ENCODE measurements at regions not wholly inside any gene's neighbourhood (a gene's known extent, or its start where the extent isn't known, plus 50 kb on each side); places are given as distances from the start of the nearest gene placed in this dataset.

GRCh38 chr10:131694168-131694780 lies 206.5 kb upstream of the PPP2R2D start:
- Histone ChIP-seq H3K4me1 (no peaks in the 10 kb centered on the region), H3K9me3 (no peaks in the 10 kb centered on the region), H3K4me3 (no peak overlapping the region), H3K27me3 (peaks cover 75% of the 10 kb centered on the region), H3K36me3 (no peaks in the 10 kb centered on the region), H3K27ac (no peak overlapping the region)
- no peak for TF ChIP-seq EP300 (IDR thresholded peaks at IDR 0.05)
- TF ChIP-seq POLR2AphosphoS5 (IDR thresholded peaks at IDR 0.05), result no peak
- no peak for TF ChIP-seq POLR2A (IDR thresholded peaks at IDR 0.05)
- TF ChIP-seq CTCF (IDR thresholded peaks at IDR 0.05), result no peak
- WGBS, 2 donors (ENCODE audit: low coverage in 1 of 2), result 60% methylated on average over 2 of the region's 11 CpGs; no CpG with 5 or more reads in 1 of the 2 donors
- ATAC-seq, result no peak

- Histone ChIP-seq H3K27ac (no peak overlapping the region), H3K4me3 (no peak overlapping the region), H3K9me3 (no peaks in the 10 kb centered on the region), H3K36me3 (no peaks in the 10 kb centered on the region), H3K27me3 (peaks cover 73% of the 10 kb centered on the region), H3K4me1 (no peaks in the 10 kb centered on the region)
- ATAC-seq, result no peak
- WGBS, 2 donors (ENCODE audit: low coverage in 1 of 2), result 80 to 83% methylated on average over 1 of the region's 11 CpGs
- TF ChIP-seq EP300 (IDR thresholded peaks at IDR 0.05), result no peak
- no peak for TF ChIP-seq POLR2A (IDR thresholded peaks at IDR 0.05)
These were observed 205.9 kb upstream of the PPP2R2D start for GRCh38 chr10:131694781-131695495.

GRCh38 chr10:131695496-131696165 lies 205.2 kb upstream of the PPP2R2D start:
- Histone ChIP-seq H3K27ac (no peak overlapping the region), H3K4me1 (no peaks in the 10 kb centered on the region), H3K36me3 (no peaks in the 10 kb centered on the region), H3K27me3 (peaks cover 76% of the 10 kb centered on the region), H3K9me3 (no peaks in the 10 kb centered on the region), H3K4me3 (no peak overlapping the region)
- TF ChIP-seq POLR2AphosphoS5 (IDR thresholded peaks at IDR 0.05) (no peak), CTCF (IDR thresholded peaks at IDR 0.05) (no peak), POLR2A (IDR thresholded peaks at IDR 0.05) (no peak), EP300 (IDR thresholded peaks at IDR 0.05) (no peak)
- no peak for ATAC-seq
- WGBS, 2 donors (ENCODE audit: low coverage in 1 of 2), result no CpG with 5 or more reads among the region's 23 CpGs

GRCh38 chr10:131697476-131698128 lies 203.2 kb upstream of the PPP2R2D start:
- ATAC-seq, result no peak

More at GRCh38 chr10:131697476-131698128, 203.2 kb upstream of the PPP2R2D start:
- H3K4me3 ChIP-seq, result no peak overlapping the region
- TF ChIP-seq POLR2AphosphoS5 (IDR thresholded peaks at IDR 0.05), result no peak
- TF ChIP-seq CTCF (IDR thresholded peaks at IDR 0.05), result no peak
- no peak for TF ChIP-seq POLR2A (IDR thresholded peaks at IDR 0.05)
- no peaks in the 10 kb centered on the region for H3K9me3 ChIP-seq
- H3K4me1 ChIP-seq, result no peaks in the 10 kb centered on the region
- no peak overlapping the region for H3K27ac ChIP-seq
- peaks cover 73% of the 10 kb centered on the region for H3K27me3 ChIP-seq
- no peaks in the 10 kb centered on the region for H3K36me3 ChIP-seq
- 61 to 68% methylated on average over 21 of the region's 21 CpGs for WGBS, 2 donors (ENCODE audit: low coverage in 1 of 2)

Measured in gastroesophageal sphincter (tissue), 4 donors.